Mucosa of rectum (tissue), 2 donors: ENCODE measurements at regions not wholly inside any gene's neighbourhood (a gene's known extent, or its start where the extent isn't known, plus 50 kb on each side); places are given as distances from the start of the nearest gene placed in this dataset.

Experiments used
- H3K27ac ChIP-seq, 2 donors: one replicate each; pipeline ENCODE4 v1.7.0; 2013; ENCODE audit warnings: inconsistent platforms in 2 of 2, low read depth in 2 of 2, low read length in 2 of 2
- H3K27me3 ChIP-seq, 2 donors: one replicate each; pipeline ENCODE4 v1.7.0; 2013; ENCODE audit warnings: low read length in 2 of 2; ENCODE audit not compliant: control insufficient read depth in 2 of 2, insufficient read depth in 2 of 2
- H3K36me3 ChIP-seq, 2 donors: one replicate each; pipeline ENCODE4 v1.7.0; 2013; ENCODE audit warnings: low read length in 2 of 2; ENCODE audit not compliant: control insufficient read depth in 2 of 2, insufficient read depth in 2 of 2
- H3K4me1 ChIP-seq, 2 donors: one replicate each; pipeline ENCODE4 v1.7.0; 2013; ENCODE audit warnings: low read length in 2 of 2, mild to moderate bottlenecking in 1 of 2; ENCODE audit not compliant: control insufficient read depth in 2 of 2, insufficient read depth in 2 of 2
- H3K4me3 ChIP-seq, 2 donors: one replicate each; pipeline ENCODE4 v1.7.0; 2013; ENCODE audit warnings: low read length in 2 of 2
- H3K9ac ChIP-seq, 2 donors: one replicate each; pipeline ENCODE4 v1.7.0; 2013; ENCODE audit warnings: low read length in 2 of 2, low read depth in 1 of 2, mild to moderate bottlenecking in 1 of 2
- H3K9me3 ChIP-seq, 2 donors: one replicate each; pipeline ENCODE4 v1.7.0; 2013; ENCODE audit warnings: low read length in 2 of 2; ENCODE audit not compliant: control insufficient read depth in 2 of 2
- donor health status: healthy.
- donor health status: Normal muscosa, but diverticular disease.

DNA sequence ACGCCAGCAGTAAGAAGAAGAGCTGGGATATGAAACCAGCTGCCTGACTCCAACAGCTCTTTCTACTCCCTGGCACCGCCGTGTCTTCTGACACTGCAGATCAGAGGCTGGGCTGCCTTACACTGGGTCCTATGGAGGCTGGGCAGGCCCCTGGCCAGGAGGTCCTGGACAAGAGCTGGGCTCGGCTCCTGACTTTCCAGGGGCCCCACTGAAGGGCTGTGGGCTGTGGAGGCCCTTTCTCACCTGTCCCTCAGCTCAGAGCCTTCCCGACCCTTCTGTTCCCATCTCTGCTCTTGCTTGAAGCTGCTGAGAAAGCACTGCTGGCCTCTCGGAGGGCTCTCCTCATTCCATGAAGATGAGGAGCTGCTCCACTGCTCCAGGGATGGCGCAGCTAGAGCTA is 85.9 kb upstream of the UNC5B start:
- peaks cover 0 to 3% of the 10 kb centered on the region in 2 donors for H3K4me1 ChIP-seq
- H3K27ac ChIP-seq: no peak overlapping the region
- no peaks in the 10 kb centered on the region for H3K36me3 ChIP-seq
- H3K27me3 ChIP-seq: no peaks in the 10 kb centered on the region
- H3K4me3 ChIP-seq: no peak overlapping the region
- H3K9ac ChIP-seq: no peak overlapping the region
- H3K9me3 ChIP-seq: no peaks in the 10 kb centered on the region

DNA sequence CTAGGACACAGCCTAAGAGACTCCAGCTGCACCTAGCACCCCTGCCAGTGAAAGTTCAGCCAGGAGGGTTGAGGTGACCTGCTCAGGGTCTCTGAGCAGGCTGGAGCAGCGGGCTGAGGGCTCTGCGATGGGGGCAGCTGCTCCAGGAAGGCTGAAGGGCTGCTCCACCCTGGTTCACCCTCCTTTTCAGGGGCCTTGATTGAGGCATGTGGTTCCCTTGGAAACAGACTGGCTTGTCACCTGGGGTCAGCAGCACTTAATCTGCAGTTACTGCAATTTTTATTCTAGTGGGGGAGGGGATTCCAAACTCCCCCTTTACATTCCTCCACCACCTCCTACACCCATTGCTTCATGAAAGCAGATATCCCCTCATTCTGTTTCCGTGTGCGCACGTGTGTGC is 85.3 kb upstream of the UNC5B start:
- Histone ChIP-seq H3K4me3 (no peak overlapping the region), H3K9me3 (no peaks in the 10 kb centered on the region), H3K27me3 (no peaks in the 10 kb centered on the region), H3K27ac (no peak overlapping the region), H3K36me3 (no peaks in the 10 kb centered on the region), H3K4me1 (peaks cover 0 to 3% of the 10 kb centered on the region in 2 donors), H3K9ac (no peak overlapping the region)

DNA sequence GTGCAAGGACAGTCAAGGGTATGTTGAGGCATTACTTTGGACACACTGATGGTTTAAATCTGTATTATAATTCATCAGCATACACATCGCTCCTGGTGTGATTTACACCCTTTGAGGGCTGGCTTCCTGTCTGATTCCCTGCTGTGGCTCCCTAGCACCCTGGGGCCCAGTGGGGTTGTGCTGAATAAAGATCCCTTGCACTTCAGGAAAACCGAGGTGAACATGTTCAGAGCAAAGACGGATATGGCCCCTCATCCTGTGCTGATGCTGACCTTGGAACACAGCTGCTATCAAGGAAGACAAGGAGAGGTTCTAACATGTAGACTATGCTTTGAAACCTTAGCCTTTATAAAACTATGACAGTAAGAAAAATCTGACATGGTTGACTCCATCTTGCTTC is 84.6 kb upstream of the UNC5B start:
- no peaks in the 10 kb centered on the region for H3K36me3 ChIP-seq
- no peak overlapping the region for H3K27ac ChIP-seq
- H3K9ac ChIP-seq: no peak overlapping the region
- peaks cover 0 to 3% of the 10 kb centered on the region in 2 donors for H3K4me1 ChIP-seq
- H3K27me3 ChIP-seq: no peaks in the 10 kb centered on the region
- H3K9me3 ChIP-seq: no peaks in the 10 kb centered on the region
- H3K4me3 ChIP-seq: no peak overlapping the region

DNA sequence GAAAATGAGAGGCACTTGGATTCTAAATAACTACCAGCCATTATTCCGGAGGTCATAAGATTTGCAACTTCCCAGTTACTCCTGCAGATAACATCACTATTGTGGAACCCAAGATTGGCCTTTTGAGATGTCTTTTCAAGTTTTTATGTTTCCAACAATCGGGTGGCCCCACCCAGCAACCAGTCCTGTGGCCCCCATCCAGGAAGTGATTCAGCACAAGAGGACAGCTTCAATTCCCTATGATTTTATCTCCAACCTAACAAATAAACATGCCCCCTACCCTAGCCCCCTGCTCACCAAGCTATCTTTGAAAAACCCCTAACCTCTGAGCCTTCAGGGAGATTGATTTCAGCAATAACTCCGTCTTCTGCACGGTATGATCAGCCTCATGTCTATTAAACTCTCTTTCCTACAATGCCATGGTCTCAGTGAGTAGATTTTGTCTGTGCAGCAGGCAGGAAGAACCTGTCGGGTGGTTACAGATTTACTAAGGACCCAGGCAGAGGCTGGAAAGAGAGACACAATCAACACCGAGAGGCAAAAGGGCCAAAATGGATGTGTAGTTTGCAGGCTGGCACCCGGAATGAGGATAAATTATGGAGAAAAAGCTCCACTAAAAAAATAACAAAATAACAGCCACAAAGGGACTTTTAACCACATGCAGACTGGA is 83.9 kb upstream of the UNC5B start:
- Histone ChIP-seq H3K4me1 (peaks cover 0 to 3% of the 10 kb centered on the region in 2 donors), H3K4me3 (no peak overlapping the region), H3K9ac (no peak overlapping the region), H3K27ac (no peak overlapping the region), H3K9me3 (no peaks in the 10 kb centered on the region), H3K36me3 (no peaks in the 10 kb centered on the region), H3K27me3 (no peaks in the 10 kb centered on the region)

DNA sequence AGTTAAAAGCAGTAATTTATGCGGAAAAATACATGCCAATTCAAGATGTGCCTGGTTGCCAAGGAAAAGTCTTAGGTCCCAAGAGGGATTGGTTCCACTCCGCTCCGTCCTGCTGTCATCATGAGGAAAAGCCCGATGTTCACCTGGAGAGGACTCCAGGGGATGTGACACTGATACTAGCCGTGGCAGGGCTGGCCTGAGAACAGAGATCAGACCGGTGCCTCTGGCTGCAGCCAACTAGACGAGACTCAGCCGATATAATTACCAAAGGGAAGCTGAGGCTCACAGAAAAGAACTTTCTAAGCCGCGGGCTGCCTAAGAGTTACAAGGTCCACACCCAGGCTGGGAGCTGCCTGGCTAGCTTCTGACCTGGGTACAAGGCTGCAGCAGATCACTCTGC is 81.3 kb upstream of the UNC5B start:
- Histone ChIP-seq H3K4me3 (no peak overlapping the region), H3K27ac (no peak overlapping the region), H3K9ac (no peak overlapping the region), H3K36me3 (no peaks in the 10 kb centered on the region), H3K4me1 (peaks cover 0 to 3% of the 10 kb centered on the region in 2 donors), H3K27me3 (peaks cover 0 to 2% of the 10 kb centered on the region in 2 donors), H3K9me3 (no peaks in the 10 kb centered on the region)

DNA sequence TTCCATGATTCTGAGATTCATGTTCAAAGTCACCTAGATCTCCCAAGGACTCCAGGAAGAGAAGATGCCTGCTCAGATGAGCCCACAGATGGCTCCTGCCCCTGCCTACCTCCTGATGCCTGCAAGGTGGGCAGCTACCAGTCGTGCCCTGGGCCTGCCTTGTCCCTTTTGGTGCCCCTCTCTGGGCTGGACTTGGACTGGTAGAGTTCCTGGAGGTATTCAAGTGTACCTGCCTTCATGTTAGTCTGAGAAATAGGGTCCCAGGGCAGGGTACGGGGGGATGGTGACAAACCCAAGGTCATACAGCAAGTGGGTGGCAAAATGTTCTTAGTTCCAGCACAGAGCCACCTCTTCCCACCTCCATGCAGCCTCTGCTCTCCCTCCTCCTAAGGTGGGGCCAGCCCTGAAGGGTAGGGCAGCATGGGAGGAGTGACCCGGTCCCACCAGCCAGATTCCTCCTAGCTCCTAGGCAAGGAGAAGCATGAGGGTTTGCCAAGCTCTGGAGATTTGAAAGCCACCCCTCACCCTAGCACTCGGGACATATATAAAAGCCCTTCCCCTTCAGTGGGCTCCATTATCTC is 80.8 kb upstream of the UNC5B start:
- no peak overlapping the region for H3K9ac ChIP-seq
- H3K9me3 ChIP-seq: no peaks in the 10 kb centered on the region
- H3K36me3 ChIP-seq: no peaks in the 10 kb centered on the region
- H3K4me1 ChIP-seq: peaks cover 0 to 3% of the 10 kb centered on the region in 2 donors
- no peak overlapping the region for H3K4me3 ChIP-seq
- peaks cover 0 to 2% of the 10 kb centered on the region in 2 donors for H3K27me3 ChIP-seq
- no peak overlapping the region for H3K27ac ChIP-seq

DNA sequence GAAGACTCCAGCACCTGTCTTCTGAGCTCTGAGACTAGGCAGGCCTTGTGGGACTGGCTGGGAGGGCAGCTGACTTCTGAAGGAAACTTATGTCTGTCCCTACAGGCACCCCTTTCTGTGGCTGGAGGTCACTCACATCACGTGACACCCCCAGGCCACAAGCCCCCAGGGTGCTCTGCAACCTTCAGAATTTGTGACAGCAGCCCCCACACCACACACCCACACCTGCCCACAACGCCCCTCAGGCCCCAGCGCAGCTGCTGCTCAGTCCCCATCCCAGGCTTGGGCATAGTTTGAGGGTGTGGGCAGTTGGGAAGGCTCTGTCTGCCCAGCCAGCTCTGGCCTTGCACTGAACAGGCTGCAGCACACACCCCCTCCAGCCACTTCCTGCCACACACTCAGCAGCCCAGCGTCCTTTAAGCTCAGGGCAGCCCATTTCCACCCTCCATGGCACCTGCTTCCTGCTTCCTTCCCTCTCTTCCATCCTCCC is 80.0 kb upstream of the UNC5B start:
- no peak overlapping the region for H3K27ac ChIP-seq
- no peak overlapping the region for H3K4me3 ChIP-seq
- H3K4me1 ChIP-seq: peaks cover 0 to 3% of the 10 kb centered on the region in 2 donors
- H3K36me3 ChIP-seq: no peaks in the 10 kb centered on the region
- peaks cover 0 to 2% of the 10 kb centered on the region in 2 donors for H3K27me3 ChIP-seq
- H3K9me3 ChIP-seq: no peaks in the 10 kb centered on the region
- no peak overlapping the region for H3K9ac ChIP-seq

DNA sequence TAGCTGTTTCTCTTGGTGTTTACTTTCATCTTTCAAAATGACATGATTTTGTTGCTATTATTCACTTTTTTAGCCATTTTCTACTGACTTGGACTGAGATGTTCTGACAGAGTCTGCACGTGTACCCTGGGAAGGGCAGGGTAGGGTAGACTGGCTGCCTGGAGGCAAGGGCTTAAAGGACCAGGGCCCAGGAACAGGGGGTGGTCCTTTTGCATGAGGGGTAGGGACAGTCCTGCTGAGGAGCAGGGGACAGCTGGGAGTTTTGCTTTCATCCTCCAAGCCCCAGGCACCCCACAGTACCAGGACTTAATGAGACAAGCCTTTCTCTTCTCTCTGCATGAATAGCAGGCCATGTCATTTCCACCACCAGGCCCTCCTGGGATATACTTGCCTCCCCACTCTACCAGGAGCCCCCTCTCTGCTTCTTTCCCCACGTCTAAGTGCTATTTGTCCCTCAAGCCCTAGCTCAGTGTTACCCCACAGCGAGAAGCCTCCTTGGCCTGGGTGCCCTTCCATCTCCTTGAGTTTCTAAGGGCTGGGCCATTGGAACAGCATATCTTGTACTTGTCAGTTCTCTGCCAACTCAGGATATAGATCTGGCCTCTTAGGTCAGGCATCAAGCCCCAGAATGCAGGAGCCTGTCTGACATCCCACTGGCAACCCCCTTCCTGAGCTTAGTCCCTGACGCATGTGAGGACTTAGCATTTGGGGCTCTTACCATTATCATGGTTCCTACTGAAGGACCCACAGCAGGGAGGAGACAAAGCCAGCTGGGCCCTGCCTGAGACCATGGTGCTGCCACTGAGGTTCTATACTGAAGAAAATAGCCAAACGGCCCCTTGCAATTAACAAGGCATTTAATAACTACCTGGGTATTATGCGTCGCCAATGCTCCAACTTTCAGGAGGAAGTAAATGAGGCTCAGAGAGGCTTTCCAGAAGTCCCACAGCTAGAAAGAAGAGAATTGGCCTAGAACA is 78.4 kb upstream of the UNC5B start:
- peaks cover 0 to 2% of the 10 kb centered on the region in 2 donors for H3K27me3 ChIP-seq
- no peak overlapping the region for H3K4me3 ChIP-seq
- H3K9me3 ChIP-seq: no peaks in the 10 kb centered on the region
- H3K4me1 ChIP-seq: no peaks in the 10 kb centered on the region
- no peak overlapping the region for H3K9ac ChIP-seq
- H3K27ac ChIP-seq: no peak overlapping the region
- H3K36me3 ChIP-seq: no peaks in the 10 kb centered on the region

DNA sequence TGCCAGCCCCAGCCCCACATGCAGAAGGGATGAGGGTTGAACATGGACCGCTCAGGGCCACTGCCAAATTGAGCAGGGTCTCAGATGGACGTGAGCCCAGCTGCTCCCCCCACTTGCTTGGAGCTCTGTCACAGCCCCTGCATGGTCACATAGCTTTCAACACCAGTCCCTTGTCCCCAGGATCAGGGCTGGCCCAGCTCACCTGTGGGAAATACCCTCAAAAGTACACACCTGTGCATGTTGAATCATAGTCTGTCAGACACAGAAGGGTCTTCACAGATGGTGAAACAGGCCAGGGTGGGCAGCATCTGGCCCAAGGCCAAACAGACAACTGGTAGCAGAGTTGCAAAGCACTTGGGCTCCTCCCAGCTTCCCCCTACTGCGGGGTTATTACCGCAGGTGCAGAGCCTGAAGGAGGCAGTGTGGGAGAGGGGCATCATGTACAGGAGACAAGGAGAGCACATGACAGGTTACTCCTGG is 77.6 kb upstream of the UNC5B start:
- Histone ChIP-seq H3K27ac (no peak overlapping the region), H3K27me3 (peaks cover 0 to 2% of the 10 kb centered on the region in 2 donors), H3K9me3 (no peaks in the 10 kb centered on the region), H3K4me1 (no peaks in the 10 kb centered on the region), H3K36me3 (no peaks in the 10 kb centered on the region), H3K9ac (no peak overlapping the region), H3K4me3 (no peak overlapping the region)

DNA sequence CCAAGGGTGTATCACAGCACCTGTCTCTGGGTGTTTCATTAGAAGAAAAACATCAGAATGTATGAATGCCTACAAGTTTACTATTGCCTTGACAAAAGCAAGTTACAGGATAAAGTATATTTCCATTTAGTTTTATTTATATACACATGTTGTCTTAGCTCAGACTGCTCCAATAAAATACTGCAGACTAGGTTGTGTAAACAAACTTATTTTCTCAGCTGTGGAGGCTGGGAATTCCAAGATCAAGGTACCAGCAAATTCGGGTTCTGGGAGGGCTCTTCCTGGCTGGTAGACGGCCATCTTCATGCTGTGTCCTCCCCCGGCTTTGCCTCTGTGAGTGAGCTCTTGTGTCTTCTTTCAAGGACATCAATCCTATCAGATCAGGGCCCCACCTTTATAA is 77.1 kb upstream of the UNC5B start:
- Histone ChIP-seq H3K27me3 (peaks cover 0 to 2% of the 10 kb centered on the region in 2 donors), H3K4me3 (no peak overlapping the region), H3K4me1 (no peaks in the 10 kb centered on the region)

More for the DNA sequence above, 77.1 kb upstream of the UNC5B start:
- Histone ChIP-seq H3K27ac (no peak overlapping the region), H3K9ac (no peak overlapping the region), H3K36me3 (no peaks in the 10 kb centered on the region), H3K9me3 (no peaks in the 10 kb centered on the region)
